ENCODE measurements at regions not wholly inside any gene's neighbourhood (a gene's known extent, or its start where the extent isn't known, plus 50 kb on each side); places are given as distances from the start of the nearest gene placed in this dataset.

GRCh38 chr11:112882494-112883381 is 78.5 kb upstream of the NCAM1 start:
- Histone ChIP-seq H3K9me2 (ENCODE audit: insufficient read depth) (no peaks in the 10 kb centered on the region), H3K9ac (ENCODE audit: low read length) (no peak overlapping the region), H3K36me3 (ENCODE audit: control insufficient read depth in 1 of 2, insufficient read depth in 2 of 2, low read length in 2 of 2) (no peaks in the 10 kb centered on the region), H4K20me1 (ENCODE audit: insufficient read depth) (no peaks in the 10 kb centered on the region), H3K9me3 (ENCODE audit: control insufficient read depth in 1 of 2, insufficient read depth in 1 of 2, low read depth in 1 of 2, low read length in 2 of 2) (no peaks in the 10 kb centered on the region), H3K4me3 (replicated peaks in 1 of 2; ENCODE audit: low read depth in 1 of 2, low read length in 2 of 2) (no peak overlapping the region), H3K79me2 (ENCODE audit: insufficient read depth, low read length) (no peaks in the 10 kb centered on the region), H3K27me3 (ENCODE audit: insufficient read depth, low read length) (peaks cover 11% of the 10 kb centered on the region; the same call in 1 of the 2 replicates), H3K4me1 (ENCODE audit: control insufficient read depth in 1 of 2, insufficient read depth in 2 of 2, low read length in 2 of 2) (no peaks in the 10 kb centered on the region), H3K4me2 (ENCODE audit: low read length) (no peak overlapping the region), H3K27ac (ENCODE audit: low read depth, low read length) (no peak overlapping the region), H2AFZ (ENCODE audit: low read depth, low read length, poor library complexity, severe bottlenecking) (no peak overlapping the region)
- CTCF ChIA-PET, result no interaction called here
- ATAC-seq, result no peak
- RAD21 ChIA-PET (ENCODE audit: low non-redundant PET in 1 of 2, low total read pairs in 2 of 2, uncharacterized antibody in 2 of 2, unreplicated experiment in 2 of 2), result no interaction called here
- intact Hi-C loops (cut with micrococcal nuclease), result no loop called here
- POLR2A ChIA-PET, result no interaction called here
- no TSS peak for BruUV-seq (replicated peaks)
- DNase-seq (ENCODE audit: low read depth, low spot score), result no peak
- no peak for TF ChIP-seq SIN3A (IDR thresholded peaks at IDR 0.05; ENCODE audit: low read depth)
- TF ChIP-seq ELF1 (IDR thresholded peaks at IDR 0.05; ENCODE audit: borderline replicate concordance, low read depth), result no peak
- TF ChIP-seq SP1 (IDR thresholded peaks at IDR 0.05; ENCODE audit: low read depth), result no peak
- no peak for TF ChIP-seq JUND (IDR thresholded peaks at IDR 0.05)
- TF ChIP-seq EGR1 (IDR thresholded peaks at IDR 0.05; ENCODE audit: low read depth), result no peak
- no peak for TF ChIP-seq FOSL1 (IDR thresholded peaks at IDR 0.05; ENCODE audit: low read depth)

GRCh38 chr11:112884012-112884767 is 77.0 kb upstream of the NCAM1 start:
- TF ChIP-seq ATF3 (IDR thresholded peaks at IDR 0.05), result no peak
- TF ChIP-seq POLR2A (IDR thresholded peaks at IDR 0.05; ENCODE audit: borderline replicate concordance, extremely low read depth, insufficient read depth, insufficient read length), result no peak
- TF ChIP-seq FOSL1 (IDR thresholded peaks at IDR 0.05; ENCODE audit: low read depth), result no peak
- TF ChIP-seq CEBPB (IDR thresholded peaks at IDR 0.05; ENCODE audit: low read depth), result no peak
- no peak for TF ChIP-seq POLR2AphosphoS5 (IDR thresholded peaks at IDR 0.05; ENCODE audit: low read depth, low read length)
- no peak for TF ChIP-seq ZNF274 (IDR thresholded peaks at IDR 0.05; ENCODE audit: low read depth, low read length)
- no peak for TF ChIP-seq JUND (IDR thresholded peaks at IDR 0.05)
- TF ChIP-seq YY1 (IDR thresholded peaks at IDR 0.05; ENCODE audit: extremely low read depth, insufficient replicate concordance, low read depth, low read length), result no peak
- TF ChIP-seq ELF1 (IDR thresholded peaks at IDR 0.05; ENCODE audit: borderline replicate concordance, low read depth), result no peak
- no peak for TF ChIP-seq ZFX (IDR thresholded peaks at IDR 0.05)
- CTCF ChIA-PET, result no interaction called here
- no TSS peak for BruUV-seq (replicated peaks)
- Histone ChIP-seq H3K79me2 (ENCODE audit: insufficient read depth, low read length) (no peaks in the 10 kb centered on the region), H2AFZ (ENCODE audit: low read depth, low read length, poor library complexity, severe bottlenecking) (no peak overlapping the region), H3K4me3 (replicated peaks in 1 of 2; ENCODE audit: low read depth in 1 of 2, low read length in 2 of 2) (no peak overlapping the region), H3K27me3 (ENCODE audit: insufficient read depth, low read length) (peaks cover 11% of the 10 kb centered on the region; the same call in 1 of the 2 replicates), H3K27ac (ENCODE audit: low read depth, low read length) (no peak overlapping the region), H3K4me2 (ENCODE audit: low read length) (no peak overlapping the region), H4K20me1 (ENCODE audit: insufficient read depth) (no peaks in the 10 kb centered on the region), H3K9me3 (ENCODE audit: control insufficient read depth in 1 of 2, insufficient read depth in 1 of 2, low read depth in 1 of 2, low read length in 2 of 2) (no peaks in the 10 kb centered on the region), H3K9ac (ENCODE audit: low read length) (no peak overlapping the region), H3K36me3 (ENCODE audit: control insufficient read depth in 1 of 2, insufficient read depth in 2 of 2, low read length in 2 of 2) (no peaks in the 10 kb centered on the region), H3K9me2 (ENCODE audit: insufficient read depth) (no peaks in the 10 kb centered on the region), H3K4me1 (ENCODE audit: control insufficient read depth in 1 of 2, insufficient read depth in 2 of 2, low read length in 2 of 2) (no peaks in the 10 kb centered on the region)
- intact Hi-C loops (cut with micrococcal nuclease), result no loop called here
- DNase-seq (ENCODE audit: low read depth, low spot score), result no peak
- RAD21 ChIA-PET (ENCODE audit: low non-redundant PET in 1 of 2, low total read pairs in 2 of 2, uncharacterized antibody in 2 of 2, unreplicated experiment in 2 of 2), result no interaction called here
- no peak for ATAC-seq
- POLR2A ChIA-PET, result no interaction called here

Data from HCT116 (cell line).